WTC11 (cell line): ENCODE measurements at regions not wholly inside any gene's neighbourhood (a gene's known extent, or its start where the extent isn't known, plus 50 kb on each side); places are given as distances from the start of the nearest gene placed in this dataset.

Experiments
- ATAC-seq: fragments of 200-7000 bp; cut with Tn5 transposase; 2 replicates; pipeline ENCODE4 v1.10.0; 2021; ENCODE audit warnings: mild to moderate bottlenecking, moderate library complexity
- CTCF ChIA-PET: fragments of 300-600 bp; sonication (Branson Sonifier 250); formaldehyde crosslinking; loops from one replicate; lab custom pipeline; 2021; ENCODE audit warnings: antibody characterized with exemption; lab: Charles Lee
- POLR2A ChIA-PET: fragments of 350-600 bp; sonication (Branson Sonifier 250); formaldehyde crosslinking; loops from one replicate; lab custom pipeline; 2021; ENCODE audit warnings: antibody characterized with exemption; lab: Charles Lee
- DNase-seq: peaks from one replicate; pipeline ENCODE4 v3.0.0; 2021; ENCODE audit warnings: low spot score
- H3K27ac Mint-ChIP-seq: 2 replicates; pipeline ENCODE4 v1.8.0; 2021; ENCODE audit warnings: mixed read lengths
- H3K27me3 Mint-ChIP-seq: 2 replicates; pipeline ENCODE4 v1.8.0; 2021; ENCODE audit warnings: low read depth, mild to moderate bottlenecking, moderate library complexity, mixed read lengths
- H3K36me3 Mint-ChIP-seq: 2 replicates; pipeline ENCODE4 v1.8.0; 2021; ENCODE audit warnings: mixed read lengths
- H3K4me1 Mint-ChIP-seq: 2 replicates; pipeline ENCODE4 v1.8.0; 2022; ENCODE audit warnings: mixed read lengths
- H3K4me3 Mint-ChIP-seq: 2 replicates; pipeline ENCODE4 v1.8.0; 2021; ENCODE audit warnings: mild to moderate bottlenecking, moderate library complexity, mixed read lengths
- H3K9me3 Mint-ChIP-seq: 2 replicates; pipeline ENCODE4 v1.8.0; 2021; ENCODE audit warnings: mixed read lengths
- AFF4 ChIP-seq: sonication (generic); formaldehyde crosslinking; IDR thresholded peaks from 2 replicates; pipeline ENCODE4 v1.8.1; 2023; ENCODE audit warnings: mild to moderate bottlenecking, missing genetic modification reagents, borderline replicate concordance
- ATF2 ChIP-seq: sonication (generic); formaldehyde crosslinking; IDR thresholded peaks from 2 replicates; pipeline ENCODE4 v1.8.1; 2022; ENCODE audit warnings: low read depth, missing genetic modification reagents, borderline replicate concordance
- ETV6 ChIP-seq: sonication (generic); formaldehyde crosslinking; IDR thresholded peaks from 2 replicates; pipeline ENCODE4 v1.8.1; 2022; ENCODE audit warnings: mild to moderate bottlenecking, missing genetic modification reagents
- FOXJ3 ChIP-seq: sonication (generic); formaldehyde crosslinking; IDR thresholded peaks from 2 replicates; pipeline ENCODE4 v1.9.0; 2021; ENCODE audit warnings: missing genetic modification reagents, mild to moderate bottlenecking, borderline replicate concordance
- GTF2I ChIP-seq: fragments of 250-450 bp; sonication (Bioruptor Pico); conservative IDR thresholded peaks from 2 replicates; pipeline ENCODE4 v1.4.0; 2021; ENCODE audit warnings: mild to moderate bottlenecking
- JUN ChIP-seq: sonication (generic); formaldehyde crosslinking; IDR thresholded peaks from 2 replicates; pipeline ENCODE4 v1.8.0; 2023; ENCODE audit warnings: mild to moderate bottlenecking, missing genetic modification reagents
- MYBL2 ChIP-seq: sonication (generic); formaldehyde crosslinking; IDR thresholded peaks from 2 replicates; pipeline ENCODE4 v1.8.1; 2023; ENCODE audit warnings: mild to moderate bottlenecking, moderate library complexity, missing genetic modification reagents
- NFE2L1 ChIP-seq: sonication (generic); formaldehyde crosslinking; IDR thresholded peaks from 2 replicates; pipeline ENCODE4 v1.8.1; 2023; ENCODE audit warnings: missing genetic modification reagents
- NR1H2 ChIP-seq: sonication (generic); formaldehyde crosslinking; IDR thresholded peaks from 2 replicates; pipeline ENCODE4 v1.9.0; 2021; ENCODE audit warnings: mild to moderate bottlenecking, moderate library complexity, missing genetic modification reagents
- SMAD3 ChIP-seq: sonication (generic); formaldehyde crosslinking; IDR thresholded peaks from 2 replicates; pipeline ENCODE4 v1.8.0; 2022; ENCODE audit warnings: missing genetic modification reagents, mild to moderate bottlenecking, borderline replicate concordance
- TCF7 ChIP-seq: sonication (generic); formaldehyde crosslinking; IDR thresholded peaks from 2 replicates; pipeline ENCODE4 v1.8.0; 2022; ENCODE audit warnings: mild to moderate bottlenecking, low read depth, missing genetic modification reagents, moderate library complexity
- TEAD1 ChIP-seq: sonication (generic); formaldehyde crosslinking; IDR thresholded peaks from 2 replicates; pipeline ENCODE4 v1.8.0; 2022; ENCODE audit warnings: mild to moderate bottlenecking, missing genetic modification reagents
- ZNF121 ChIP-seq: sonication (generic); formaldehyde crosslinking; IDR thresholded peaks from 2 replicates; pipeline ENCODE4 v1.8.0; 2023; ENCODE audit warnings: missing genetic modification reagents
- ZNF219 ChIP-seq: sonication (generic); formaldehyde crosslinking; IDR thresholded peaks from 2 replicates; pipeline ENCODE4 v1.8.0; 2023; ENCODE audit warnings: missing genetic modification reagents, mild to moderate bottlenecking, borderline replicate concordance
- ZNF263 ChIP-seq: sonication (generic); formaldehyde crosslinking; IDR thresholded peaks from 2 replicates; pipeline ENCODE4 v1.8.1; 2022; ENCODE audit warnings: low read depth, mild to moderate bottlenecking, moderate library complexity, missing genetic modification reagents
- ZNF416 ChIP-seq: fragments of 250-450 bp; sonication (Bioruptor Pico); IDR thresholded peaks from 2 replicates; pipeline ENCODE4 v1.9.0; 2021; ENCODE audit warnings: mild to moderate bottlenecking, inconsistent platforms
- TF ChIP-seq, protein P1 (sequence below): sonication (generic); formaldehyde crosslinking; IDR thresholded peaks from 2 replicates; pipeline ENCODE4 v1.8.0; 2023; ENCODE audit warnings: mild to moderate bottlenecking, missing genetic modification reagents
- TF ChIP-seq, protein P2 (sequence below): sonication (generic); formaldehyde crosslinking; IDR thresholded peaks from 2 replicates; pipeline ENCODE4 v1.8.1; 2023; ENCODE audit warnings: mild to moderate bottlenecking, missing genetic modification reagents
- TF ChIP-seq, protein P3 (sequence below): sonication (generic); formaldehyde crosslinking; IDR thresholded peaks from 2 replicates; pipeline ENCODE4 v1.8.1; 2022; ENCODE audit warnings: mild to moderate bottlenecking, moderate library complexity, missing genetic modification reagents
- TF ChIP-seq, protein P4 (sequence below): sonication (generic); formaldehyde crosslinking; conservative IDR thresholded peaks from 2 replicates; pipeline ENCODE4 v1.8.1; 2023; ENCODE audit warnings: mild to moderate bottlenecking, low read depth, missing genetic modification reagents, moderate library complexity

- no peak for TF ChIP-seq ZNF263 (CRISPR knock-in tag)
- no peak for TF ChIP-seq NR1H2 (CRISPR knock-in tag)
- no peak for TF ChIP-seq ETV6 (CRISPR knock-in tag)
- no peak for TF ChIP-seq NFE2L1 (CRISPR knock-in tag)
- TF ChIP-seq ATF2 (CRISPR knock-in tag) = no peak
- no peak for TF ChIP-seq GTF2I (CRISPR knock-in tag)
- no peak for TF ChIP-seq SMAD3 (CRISPR knock-in tag)
- TF ChIP-seq ZNF219 (CRISPR knock-in tag) = no peak
- TF ChIP-seq, protein P1, sequence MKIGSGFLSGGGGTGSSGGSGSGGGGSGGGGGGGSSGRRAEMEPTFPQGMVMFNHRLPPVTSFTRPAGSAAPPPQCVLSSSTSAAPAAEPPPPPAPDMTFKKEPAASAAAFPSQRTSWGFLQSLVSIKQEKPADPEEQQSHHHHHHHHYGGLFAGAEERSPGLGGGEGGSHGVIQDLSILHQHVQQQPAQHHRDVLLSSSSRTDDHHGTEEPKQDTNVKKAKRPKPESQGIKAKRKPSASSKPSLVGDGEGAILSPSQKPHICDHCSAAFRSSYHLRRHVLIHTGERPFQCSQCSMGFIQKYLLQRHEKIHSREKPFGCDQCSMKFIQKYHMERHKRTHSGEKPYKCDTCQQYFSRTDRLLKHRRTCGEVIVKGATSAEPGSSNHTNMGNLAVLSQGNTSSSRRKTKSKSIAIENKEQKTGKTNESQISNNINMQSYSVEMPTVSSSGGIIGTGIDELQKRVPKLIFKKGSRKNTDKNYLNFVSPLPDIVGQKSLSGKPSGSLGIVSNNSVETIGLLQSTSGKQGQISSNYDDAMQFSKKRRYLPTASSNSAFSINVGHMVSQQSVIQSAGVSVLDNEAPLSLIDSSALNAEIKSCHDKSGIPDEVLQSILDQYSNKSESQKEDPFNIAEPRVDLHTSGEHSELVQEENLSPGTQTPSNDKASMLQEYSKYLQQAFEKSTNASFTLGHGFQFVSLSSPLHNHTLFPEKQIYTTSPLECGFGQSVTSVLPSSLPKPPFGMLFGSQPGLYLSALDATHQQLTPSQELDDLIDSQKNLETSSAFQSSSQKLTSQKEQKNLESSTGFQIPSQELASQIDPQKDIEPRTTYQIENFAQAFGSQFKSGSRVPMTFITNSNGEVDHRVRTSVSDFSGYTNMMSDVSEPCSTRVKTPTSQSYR (CRISPR knock-in tag) = no peak
- TF ChIP-seq JUN = no peak
Observed at GRCh38 chr4:96194993-96195392, 355.1 kb downstream of the PDHA2 start (continued).

GRCh38 chr4:96205143-96205936 is 365.4 kb downstream of the PDHA2 start:
- no peak overlapping the region for H3K4me3 Mint-ChIP-seq
- no peaks in the 10 kb centered on the region for H3K27me3 Mint-ChIP-seq
- H3K36me3 Mint-ChIP-seq = no peaks in the 10 kb centered on the region
- CTCF ChIA-PET = no interaction called here
- H3K4me1 Mint-ChIP-seq = no peaks in the 10 kb centered on the region
- POLR2A ChIA-PET = no interaction called here
- H3K27ac Mint-ChIP-seq = no peak overlapping the region
- no peaks in the 10 kb centered on the region for H3K9me3 Mint-ChIP-seq
- no peak for ATAC-seq
- no peak for DNase-seq
- TF ChIP-seq TEAD1 = no peak
- no peak for TF ChIP-seq AFF4
- TF ChIP-seq, protein P2, sequence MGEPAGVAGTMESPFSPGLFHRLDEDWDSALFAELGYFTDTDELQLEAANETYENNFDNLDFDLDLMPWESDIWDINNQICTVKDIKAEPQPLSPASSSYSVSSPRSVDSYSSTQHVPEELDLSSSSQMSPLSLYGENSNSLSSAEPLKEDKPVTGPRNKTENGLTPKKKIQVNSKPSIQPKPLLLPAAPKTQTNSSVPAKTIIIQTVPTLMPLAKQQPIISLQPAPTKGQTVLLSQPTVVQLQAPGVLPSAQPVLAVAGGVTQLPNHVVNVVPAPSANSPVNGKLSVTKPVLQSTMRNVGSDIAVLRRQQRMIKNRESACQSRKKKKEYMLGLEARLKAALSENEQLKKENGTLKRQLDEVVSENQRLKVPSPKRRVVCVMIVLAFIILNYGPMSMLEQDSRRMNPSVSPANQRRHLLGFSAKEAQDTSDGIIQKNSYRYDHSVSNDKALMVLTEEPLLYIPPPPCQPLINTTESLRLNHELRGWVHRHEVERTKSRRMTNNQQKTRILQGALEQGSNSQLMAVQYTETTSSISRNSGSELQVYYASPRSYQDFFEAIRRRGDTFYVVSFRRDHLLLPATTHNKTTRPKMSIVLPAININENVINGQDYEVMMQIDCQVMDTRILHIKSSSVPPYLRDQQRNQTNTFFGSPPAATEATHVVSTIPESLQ (CRISPR knock-in tag) = no peak
- TF ChIP-seq NR1H2 (CRISPR knock-in tag) = no peak
- TF ChIP-seq TCF7 (CRISPR knock-in tag) = no peak
- TF ChIP-seq ATF2 (CRISPR knock-in tag) = no peak
- no peak for TF ChIP-seq FOXJ3 (CRISPR knock-in tag)
- TF ChIP-seq, protein P3, sequence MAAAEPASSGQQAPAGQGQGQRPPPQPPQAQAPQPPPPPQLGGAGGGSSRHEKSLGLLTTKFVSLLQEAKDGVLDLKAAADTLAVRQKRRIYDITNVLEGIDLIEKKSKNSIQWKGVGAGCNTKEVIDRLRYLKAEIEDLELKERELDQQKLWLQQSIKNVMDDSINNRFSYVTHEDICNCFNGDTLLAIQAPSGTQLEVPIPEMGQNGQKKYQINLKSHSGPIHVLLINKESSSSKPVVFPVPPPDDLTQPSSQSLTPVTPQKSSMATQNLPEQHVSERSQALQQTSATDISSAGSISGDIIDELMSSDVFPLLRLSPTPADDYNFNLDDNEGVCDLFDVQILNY (CRISPR knock-in tag) = no peak
- TF ChIP-seq ZNF121 = no peak
- TF ChIP-seq, protein P4, sequence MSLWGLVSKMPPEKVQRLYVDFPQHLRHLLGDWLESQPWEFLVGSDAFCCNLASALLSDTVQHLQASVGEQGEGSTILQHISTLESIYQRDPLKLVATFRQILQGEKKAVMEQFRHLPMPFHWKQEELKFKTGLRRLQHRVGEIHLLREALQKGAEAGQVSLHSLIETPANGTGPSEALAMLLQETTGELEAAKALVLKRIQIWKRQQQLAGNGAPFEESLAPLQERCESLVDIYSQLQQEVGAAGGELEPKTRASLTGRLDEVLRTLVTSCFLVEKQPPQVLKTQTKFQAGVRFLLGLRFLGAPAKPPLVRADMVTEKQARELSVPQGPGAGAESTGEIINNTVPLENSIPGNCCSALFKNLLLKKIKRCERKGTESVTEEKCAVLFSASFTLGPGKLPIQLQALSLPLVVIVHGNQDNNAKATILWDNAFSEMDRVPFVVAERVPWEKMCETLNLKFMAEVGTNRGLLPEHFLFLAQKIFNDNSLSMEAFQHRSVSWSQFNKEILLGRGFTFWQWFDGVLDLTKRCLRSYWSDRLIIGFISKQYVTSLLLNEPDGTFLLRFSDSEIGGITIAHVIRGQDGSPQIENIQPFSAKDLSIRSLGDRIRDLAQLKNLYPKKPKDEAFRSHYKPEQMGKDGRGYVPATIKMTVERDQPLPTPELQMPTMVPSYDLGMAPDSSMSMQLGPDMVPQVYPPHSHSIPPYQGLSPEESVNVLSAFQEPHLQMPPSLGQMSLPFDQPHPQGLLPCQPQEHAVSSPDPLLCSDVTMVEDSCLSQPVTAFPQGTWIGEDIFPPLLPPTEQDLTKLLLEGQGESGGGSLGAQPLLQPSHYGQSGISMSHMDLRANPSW (CRISPR knock-in tag) = no peak
- no peak for TF ChIP-seq GTF2I (CRISPR knock-in tag)
- TF ChIP-seq ZNF416 (CRISPR knock-in tag) = no peak
- no peak for TF ChIP-seq MYBL2 (CRISPR knock-in tag)
